Endothelial cell (in vitro differentiated cells): ENCODE measurements at regions not wholly inside any gene's neighbourhood (a gene's known extent, or its start where the extent isn't known, plus 50 kb on each side); places are given as distances from the start of the nearest gene placed in this dataset.

ENCODE experiments used
- DNase-seq: peaks from one replicate; pipeline ENCODE4 v3.0.0; 2021; ENCODE audit warnings: low spot score
- H3K27ac Mint-ChIP-seq: one replicate; pipeline ENCODE4 v1.8.0; 2021; ENCODE audit warnings: mixed read lengths, inconsistent platforms; ENCODE audit not compliant: unreplicated experiment
- H3K27me3 Mint-ChIP-seq: one replicate; pipeline ENCODE4 v1.8.0; 2021; ENCODE audit warnings: mild to moderate bottlenecking, moderate library complexity, mixed read lengths, inconsistent platforms; ENCODE audit not compliant: unreplicated experiment
- H3K36me3 Mint-ChIP-seq: one replicate; pipeline ENCODE4 v1.8.0; 2021; ENCODE audit warnings: mild to moderate bottlenecking, low read depth, mixed read lengths, inconsistent platforms; ENCODE audit not compliant: unreplicated experiment
- H3K4me1 Mint-ChIP-seq: one replicate; pipeline ENCODE4 v1.8.0; 2021; ENCODE audit warnings: mild to moderate bottlenecking, mixed read lengths, inconsistent platforms; ENCODE audit not compliant: unreplicated experiment
- H3K4me3 Mint-ChIP-seq: one replicate; pipeline ENCODE4 v1.8.0; 2021; ENCODE audit warnings: mild to moderate bottlenecking, mixed read lengths, inconsistent platforms; ENCODE audit not compliant: unreplicated experiment
- H3K9me3 Mint-ChIP-seq: one replicate; pipeline ENCODE4 v1.8.0; 2021; ENCODE audit warnings: mixed read lengths, inconsistent platforms; ENCODE audit not compliant: unreplicated experiment
- CTCF ChIP-seq: fragments of 200-600 bp; sonication (generic); IDR thresholded peaks from one replicate; pipeline ENCODE4 v1.5.0; 2021; ENCODE audit warnings: antibody characterized with exemption; ENCODE audit not compliant: unreplicated experiment

DNA sequence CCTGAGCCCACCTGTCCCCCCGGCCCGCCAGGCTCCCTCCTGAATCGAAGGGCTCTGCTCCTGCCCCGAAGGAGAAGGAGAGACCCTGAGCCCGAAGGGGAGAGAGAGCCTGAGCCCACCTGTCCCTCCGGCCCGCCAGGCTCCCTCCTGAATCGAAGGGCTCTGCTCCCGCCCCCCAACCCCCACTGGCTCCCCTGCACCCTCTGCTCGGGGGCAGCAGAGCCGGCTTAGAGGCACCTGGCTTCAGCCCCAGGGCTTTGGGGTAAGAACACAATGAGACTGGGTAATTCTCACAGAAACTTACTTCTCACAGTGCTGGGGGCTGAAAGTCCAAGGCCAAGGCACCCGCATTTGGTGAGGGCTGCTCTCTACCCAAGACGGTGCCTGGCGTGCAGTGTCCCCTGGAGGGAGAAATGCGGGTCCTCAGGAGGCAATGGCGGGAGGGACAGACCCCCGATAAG is 53.1 kb upstream of the FBRSL1 start:
- DNase-seq = no peak
- H3K4me3 Mint-ChIP-seq = no peak overlapping the region
- TF ChIP-seq CTCF = no peak
- H3K9me3 Mint-ChIP-seq = no peaks in the 10 kb centered on the region
- H3K27me3 Mint-ChIP-seq = peaks cover 29% of the 10 kb centered on the region
- H3K36me3 Mint-ChIP-seq = peaks cover 8% of the 10 kb centered on the region
- H3K4me1 Mint-ChIP-seq = peaks cover 5% of the 10 kb centered on the region
- no peak overlapping the region for H3K27ac Mint-ChIP-seq

GRCh38 chr12:132435486-132436187 is 54.3 kb upstream of the FBRSL1 start:
- peaks cover 25% of the 10 kb centered on the region for H3K27me3 Mint-ChIP-seq
- H3K4me1 Mint-ChIP-seq = peaks cover 5% of the 10 kb centered on the region
- no peak for TF ChIP-seq CTCF
- H3K4me3 Mint-ChIP-seq = no peak overlapping the region
- no peak for DNase-seq
- no peak overlapping the region for H3K27ac Mint-ChIP-seq
- no peaks in the 10 kb centered on the region for H3K9me3 Mint-ChIP-seq
- H3K36me3 Mint-ChIP-seq = peaks cover 8% of the 10 kb centered on the region

- no peak for DNase-seq
- H3K27ac Mint-ChIP-seq = no peak overlapping the region
- H3K4me3 Mint-ChIP-seq = peak overlapping the region; percentile 39
- peaks cover 8% of the 10 kb centered on the region for H3K36me3 Mint-ChIP-seq
- H3K4me1 Mint-ChIP-seq = peaks cover 16% of the 10 kb centered on the region
- H3K27me3 Mint-ChIP-seq = peaks cover 24% of the 10 kb centered on the region
- no peaks in the 10 kb centered on the region for H3K9me3 Mint-ChIP-seq
- no peak for TF ChIP-seq CTCF
Observed at GRCh38 chr12:132433641-132434395, 56.1 kb upstream of the FBRSL1 start.

DNA sequence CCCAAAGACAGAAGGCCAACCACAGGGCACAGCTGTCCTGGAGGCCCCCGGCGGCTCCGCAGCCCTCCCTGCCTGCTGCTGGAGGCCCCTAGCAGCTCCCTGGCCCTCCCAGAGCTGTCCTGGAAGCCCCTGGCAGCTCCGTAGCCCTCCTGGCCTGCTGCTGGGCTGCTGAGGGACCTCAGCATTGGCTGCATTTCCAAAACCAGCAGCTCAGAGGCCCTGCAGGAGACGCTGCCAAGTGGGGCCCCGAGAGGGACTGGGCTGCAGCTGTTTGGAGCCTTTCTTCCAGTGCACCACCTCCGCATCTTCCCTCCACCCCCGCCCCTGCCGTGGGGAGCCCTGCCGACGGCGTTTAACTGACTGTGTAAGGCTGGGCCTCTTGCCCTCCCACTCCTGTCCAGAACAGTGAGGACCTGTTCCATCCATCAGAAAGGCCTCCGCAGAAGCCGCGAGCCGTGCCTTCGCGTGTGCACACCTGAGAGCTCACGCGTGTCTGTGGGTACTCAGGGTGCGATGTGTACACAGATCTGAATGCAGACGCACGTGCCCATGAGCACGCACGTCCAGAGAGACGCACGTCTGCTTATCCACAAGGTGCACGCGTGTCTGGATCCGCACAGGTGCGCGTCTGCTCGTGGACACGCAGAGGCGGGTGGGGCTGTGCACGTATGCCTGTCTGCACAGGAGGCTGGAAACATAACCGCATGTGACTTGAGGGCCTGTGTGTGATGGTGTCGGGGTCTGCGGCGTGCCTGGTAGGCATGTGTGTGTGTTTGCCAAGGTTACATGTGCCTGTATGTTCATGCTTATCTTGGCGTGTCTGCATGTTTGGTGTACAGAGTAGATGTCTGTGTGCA is 57.0 kb upstream of the FBRSL1 start:
- peaks cover 17% of the 10 kb centered on the region for H3K4me1 Mint-ChIP-seq
- no peak for DNase-seq
- H3K27ac Mint-ChIP-seq = no peak overlapping the region
- H3K27me3 Mint-ChIP-seq = peaks cover 24% of the 10 kb centered on the region
- H3K9me3 Mint-ChIP-seq = no peaks in the 10 kb centered on the region
- H3K36me3 Mint-ChIP-seq = peaks cover 8% of the 10 kb centered on the region
- TF ChIP-seq CTCF = no peak
- peak overlapping the region; percentile 39 for H3K4me3 Mint-ChIP-seq
